Thymus (tissue), 11 donors: ENCODE measurements at regions not wholly inside any gene's neighbourhood (a gene's known extent, or its start where the extent isn't known, plus 50 kb on each side); places are given as distances from the start of the nearest gene placed in this dataset.

ENCODE experiments used
- DNase-seq, 9 donors: peaks; one replicate each; pipeline ENCODE4 v3.0.0-alpha.2; 2013; ENCODE audit warnings: low spot score in 9 of 9, low read depth in 6 of 9, missing footprints in 1 of 9
- H3K27ac ChIP-seq, 2 donors: one replicate each; pipeline ENCODE4 v1.5.1; 2013; ENCODE audit warnings: control low read depth in 1 of 2, low read depth in 1 of 2, low read length in 1 of 2, mild to moderate bottlenecking in 1 of 2, moderate library complexity in 1 of 2
- H3K27me3 ChIP-seq, 2 donors: one replicate each; pipeline ENCODE4 v1.5.1; 2013; ENCODE audit warnings: low read length in 1 of 2; ENCODE audit not compliant: control insufficient read depth in 2 of 2, insufficient read depth in 1 of 2
- H3K36me3 ChIP-seq, 2 donors: one replicate each; pipeline ENCODE4 v1.5.1; 2013; ENCODE audit warnings: low read length in 1 of 2, mild to moderate bottlenecking in 1 of 2, moderate library complexity in 1 of 2; ENCODE audit not compliant: control insufficient read depth in 2 of 2, insufficient read depth in 2 of 2
- H3K4me1 ChIP-seq, 2 donors: one replicate each; pipeline ENCODE4 v1.5.1; 2013; ENCODE audit warnings: low read length in 2 of 2; ENCODE audit not compliant: control insufficient read depth in 2 of 2, insufficient read depth in 2 of 2
- H3K4me3 ChIP-seq, 2 donors: one replicate each; pipeline ENCODE4 v1.5.1; 2013; ENCODE audit warnings: low read length in 2 of 2, control low read depth in 1 of 2, mild to moderate bottlenecking in 1 of 2
- H3K9me3 ChIP-seq, 2 donors: one replicate each; pipeline ENCODE4 v1.5.1; 2013; ENCODE audit warnings: low read length in 1 of 2, mild to moderate bottlenecking in 1 of 2; ENCODE audit not compliant: control insufficient read depth in 2 of 2, insufficient read depth in 1 of 2
- WGBS: extraction: QIAGEN DNeasy Blood & Tissue Kit; methylation state at CpG from one replicate; pipeline ENCODE4 v1.1.7; 2013; 5-methylcytosine and 5-hydroxymethylcytosine counted together
- donor health status: healthy.

DNA sequence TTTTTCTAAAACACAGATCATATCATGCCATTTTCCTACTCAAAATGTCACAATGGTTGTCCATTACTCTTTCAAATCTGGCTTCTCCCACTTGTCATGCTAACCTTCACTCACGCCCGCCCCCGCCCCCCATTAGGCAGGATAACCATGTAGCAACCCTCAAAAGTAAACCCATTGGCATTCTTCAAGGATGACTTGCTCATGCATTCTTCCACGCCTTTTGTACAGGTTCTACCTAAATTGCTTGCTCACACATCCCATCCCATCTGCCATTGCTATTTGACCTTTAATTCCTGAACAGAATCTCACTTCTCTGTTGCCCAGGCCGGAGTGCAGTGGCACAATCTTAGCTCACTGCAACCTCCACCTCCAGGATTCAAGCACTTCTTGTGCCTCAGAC, 389.3 kb downstream of the MCTP2 start:
- Histone ChIP-seq H3K4me1 (no peaks in the 10 kb centered on the region), H3K27me3 (no peaks in the 10 kb centered on the region), H3K4me3 (no peak overlapping the region), H3K36me3 (no peaks in the 10 kb centered on the region), H3K9me3 (no peaks in the 10 kb centered on the region), H3K27ac (no peak overlapping the region)
- whole genome bisulfite sequencing: 97% methylated on average over 5 of the region's 5 CpGs
- DNase-seq: no peak

DNA sequence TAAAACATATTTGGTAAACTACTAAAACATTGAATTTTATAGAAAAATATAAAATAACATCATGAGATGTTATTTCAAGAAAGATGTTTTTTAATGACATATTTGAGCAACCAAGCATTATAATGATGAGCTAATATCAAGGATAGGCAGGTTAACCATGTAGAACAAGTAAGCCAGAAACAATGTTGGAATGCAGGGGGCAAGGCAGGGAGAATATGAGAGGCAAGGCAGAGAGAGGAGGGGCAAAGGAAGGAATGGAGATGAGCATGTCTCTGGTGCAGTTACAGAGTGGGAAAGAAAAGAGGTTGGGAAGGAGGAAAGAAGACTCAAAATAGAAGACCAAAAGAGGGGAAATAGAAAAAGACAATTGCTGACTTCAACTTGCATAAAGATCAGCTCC, 390.4 kb downstream of the MCTP2 start:
- no peak for DNase-seq
- H3K36me3 ChIP-seq: no peaks in the 10 kb centered on the region
- no peaks in the 10 kb centered on the region for H3K27me3 ChIP-seq
- H3K4me3 ChIP-seq: no peak overlapping the region
- H3K9me3 ChIP-seq: no peaks in the 10 kb centered on the region
- H3K4me1 ChIP-seq: no peaks in the 10 kb centered on the region
- no peak overlapping the region for H3K27ac ChIP-seq

DNA sequence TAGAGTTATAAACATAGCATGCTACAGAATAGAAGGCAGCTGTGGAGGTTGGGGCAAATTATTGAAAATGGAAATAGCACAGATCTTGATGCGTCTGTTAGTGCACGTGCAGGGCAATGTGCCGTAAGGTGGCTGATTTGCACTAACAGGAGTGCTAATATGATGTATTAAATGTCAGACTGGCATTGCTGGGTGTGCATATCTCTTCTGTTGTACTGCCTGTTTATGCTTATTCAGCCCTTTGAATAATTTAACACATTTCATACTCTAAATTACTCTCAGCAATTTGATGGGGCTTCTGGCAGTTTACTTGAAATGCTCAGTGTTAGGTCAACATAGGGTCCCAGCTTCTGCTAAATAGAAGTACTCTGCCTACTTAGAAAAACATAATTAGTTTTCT, 395.6 kb downstream of the MCTP2 start:
- H3K27me3 ChIP-seq: peaks cover 0 to 2% of the 10 kb centered on the region in 2 donors
- H3K4me1 ChIP-seq: no peaks in the 10 kb centered on the region
- WGBS: 99% methylated on average over 3 of the region's 3 CpGs
- H3K9me3 ChIP-seq: no peaks in the 10 kb centered on the region
- no peak overlapping the region for H3K27ac ChIP-seq
- no peak overlapping the region for H3K4me3 ChIP-seq
- DNase-seq: no peak
- no peaks in the 10 kb centered on the region for H3K36me3 ChIP-seq

DNA sequence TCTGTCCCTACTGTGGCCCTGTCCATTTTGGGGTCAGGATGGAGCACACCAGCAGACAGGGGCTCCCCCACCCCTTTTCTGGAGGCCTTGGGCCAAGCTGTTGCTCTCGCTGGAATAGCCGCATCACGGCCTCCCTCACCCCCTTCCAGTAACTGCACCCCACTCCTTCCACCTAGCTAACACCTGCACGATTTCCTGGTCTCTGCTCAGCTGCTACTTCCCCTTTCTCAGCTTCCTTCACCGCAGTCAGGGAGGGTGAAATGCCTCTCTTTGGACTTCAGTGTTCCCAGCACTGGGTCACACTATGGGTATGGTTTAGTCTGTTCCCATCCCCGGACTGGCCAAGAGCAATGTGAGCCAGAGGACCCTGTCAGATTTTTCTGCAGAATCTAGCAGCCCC, 400.2 kb downstream of the MCTP2 start:
- Histone ChIP-seq H3K27me3 (peaks cover 0 to 2% of the 10 kb centered on the region in 2 donors), H3K4me1 (no peaks in the 10 kb centered on the region), H3K36me3 (no peaks in the 10 kb centered on the region), H3K9me3 (no peaks in the 10 kb centered on the region), H3K4me3 (no peak overlapping the region), H3K27ac (no peak overlapping the region)
- 7% methylated on average over 6 of the region's 6 CpGs for WGBS
- DNase-seq: peak in 1 of 9 donors; percentile 10

DNA sequence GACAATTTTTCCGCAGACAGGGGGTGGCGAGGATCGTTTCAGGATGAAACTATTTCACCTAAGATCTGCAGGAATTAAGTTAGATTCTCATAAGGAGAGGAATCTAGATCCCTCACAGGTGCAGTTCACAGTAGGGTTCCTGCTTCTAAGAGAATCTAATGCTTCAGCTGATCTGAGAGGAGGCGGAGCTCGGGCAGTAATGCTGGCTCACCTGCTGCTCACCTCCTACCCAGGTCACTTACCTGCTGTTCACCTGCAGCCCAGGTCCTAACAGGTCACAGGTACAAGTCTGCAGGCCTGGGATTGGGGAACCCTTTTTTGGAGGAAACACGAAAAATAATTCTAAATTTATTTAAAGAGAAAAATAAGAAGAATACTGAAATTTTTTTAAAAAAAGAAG, 406.8 kb downstream of the MCTP2 start:
- Histone ChIP-seq H3K4me1 (no peaks in the 10 kb centered on the region), H3K27ac (no peak overlapping the region), H3K4me3 (no peak overlapping the region), H3K27me3 (no peaks in the 10 kb centered on the region), H3K9me3 (no peaks in the 10 kb centered on the region), H3K36me3 (no peaks in the 10 kb centered on the region)
- DNase-seq: no peak
- WGBS: 89% methylated on average over 6 of the region's 6 CpGs

DNA sequence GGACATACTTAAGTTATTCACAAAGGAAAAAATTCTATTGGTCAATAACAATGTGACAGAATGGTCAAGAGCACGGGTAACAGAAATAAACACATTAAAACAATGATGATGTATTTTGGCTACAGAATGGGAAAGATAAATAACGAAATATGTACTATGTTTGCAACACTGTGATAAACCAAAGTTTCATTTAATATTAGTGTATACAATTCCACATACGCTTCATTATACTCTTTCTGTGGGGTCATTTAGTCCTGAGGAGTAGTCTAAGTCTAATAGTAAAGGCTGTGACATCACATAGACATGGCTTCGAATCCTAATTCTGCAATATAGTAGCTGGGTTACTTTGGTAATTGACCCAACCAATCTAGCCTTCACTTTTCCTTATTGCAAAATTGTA, 408.3 kb downstream of the MCTP2 start:
- no peak for DNase-seq

DNA sequence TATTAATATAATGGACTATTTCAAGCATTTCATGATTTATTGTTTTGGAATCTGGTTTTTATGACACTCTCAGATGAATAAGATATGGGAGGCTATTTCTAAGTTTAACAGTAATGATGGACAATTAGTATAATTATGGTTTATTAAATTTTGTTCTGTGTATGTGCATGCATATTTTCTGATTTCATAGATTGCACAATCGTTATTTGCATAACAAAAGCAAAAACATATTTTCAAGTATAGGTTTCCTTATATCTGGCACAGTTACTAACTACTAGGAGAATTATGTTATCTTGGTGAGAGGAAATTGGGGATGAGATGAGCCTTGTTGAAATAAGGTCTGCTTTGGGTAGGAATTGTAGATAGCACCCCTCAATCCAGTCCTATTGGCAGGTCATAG, 413.1 kb downstream of the MCTP2 start:
- no peak for DNase-seq
- 82% methylated on average over 1 of the region's 1 CpG for WGBS

More for the DNA sequence above, 408.3 kb downstream of the MCTP2 start:
- Histone ChIP-seq H3K27me3 (no peaks in the 10 kb centered on the region), H3K36me3 (no peaks in the 10 kb centered on the region), H3K27ac (no peak overlapping the region), H3K4me1 (no peaks in the 10 kb centered on the region), H3K4me3 (no peak overlapping the region), H3K9me3 (no peaks in the 10 kb centered on the region)
- 93% methylated on average over 4 of the region's 4 CpGs for WGBS

DNA sequence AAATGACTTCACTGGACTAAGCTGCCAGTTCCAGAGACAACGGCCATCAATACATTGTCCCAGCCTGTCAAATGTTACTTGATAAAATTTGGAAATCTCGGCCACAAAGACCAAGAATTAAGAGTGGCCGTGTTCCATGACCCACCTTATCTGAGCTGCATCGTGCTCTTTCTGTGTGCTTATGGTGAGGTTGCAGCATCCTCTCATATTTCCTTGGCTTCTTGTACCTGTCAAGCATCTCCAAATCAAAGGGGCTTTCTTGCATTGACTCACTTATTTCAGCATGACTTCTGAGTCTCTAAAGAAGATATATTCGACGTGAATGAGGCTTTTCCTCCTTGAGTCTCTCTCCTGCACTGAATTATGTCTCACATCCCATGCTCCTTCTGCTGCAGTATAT, 421.7 kb downstream of the MCTP2 start:
- no peak overlapping the region for H3K4me3 ChIP-seq
- 89% methylated on average over 6 of the region's 6 CpGs for WGBS
- no peaks in the 10 kb centered on the region for H3K9me3 ChIP-seq
- no peak overlapping the region for H3K27ac ChIP-seq
- no peak for DNase-seq
- H3K36me3 ChIP-seq: no peaks in the 10 kb centered on the region
- no peaks in the 10 kb centered on the region for H3K27me3 ChIP-seq
- no peaks in the 10 kb centered on the region for H3K4me1 ChIP-seq

More for the DNA sequence above, 413.1 kb downstream of the MCTP2 start:
- H3K4me1 ChIP-seq: no peaks in the 10 kb centered on the region
- no peaks in the 10 kb centered on the region for H3K27me3 ChIP-seq
- no peaks in the 10 kb centered on the region for H3K9me3 ChIP-seq
- H3K4me3 ChIP-seq: no peak overlapping the region
- H3K36me3 ChIP-seq: no peaks in the 10 kb centered on the region
- no peak overlapping the region for H3K27ac ChIP-seq

DNA sequence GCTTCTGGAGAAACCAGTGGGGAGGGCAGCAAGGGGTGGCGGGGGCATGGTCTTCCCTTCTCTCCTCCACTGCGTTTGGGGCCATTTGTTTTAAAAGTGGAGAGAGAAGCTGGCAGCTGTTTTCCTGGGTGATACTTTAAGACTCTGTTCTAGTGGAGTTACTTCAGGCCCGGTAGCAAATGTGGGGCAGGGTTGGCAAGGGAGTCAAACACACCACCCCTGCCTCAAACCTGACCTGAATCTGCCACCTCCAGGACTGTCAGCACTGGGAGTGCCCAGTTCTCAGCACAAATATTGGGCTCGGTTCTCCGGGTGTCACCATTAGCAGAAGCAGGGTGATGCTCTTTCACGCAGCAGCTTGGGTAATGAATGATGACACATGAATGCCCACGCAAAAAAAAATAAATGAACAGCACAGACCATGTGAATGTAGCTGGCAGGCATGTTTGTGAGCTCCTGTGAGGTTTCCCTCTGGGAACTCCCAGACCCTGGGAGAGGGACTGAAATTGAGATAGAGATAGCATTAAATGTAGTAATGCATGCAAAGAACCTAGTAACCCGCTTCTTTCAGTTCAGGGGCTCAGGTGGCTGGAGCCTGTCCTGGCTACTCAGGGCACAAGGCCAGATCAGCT, 424.0 kb downstream of the MCTP2 start:
- no peak for DNase-seq
- no peaks in the 10 kb centered on the region for H3K9me3 ChIP-seq
- H3K27ac ChIP-seq: no peak overlapping the region
- no peaks in the 10 kb centered on the region for H3K27me3 ChIP-seq
- H3K36me3 ChIP-seq: no peaks in the 10 kb centered on the region
- 93% methylated on average over 8 of the region's 8 CpGs for WGBS
- H3K4me3 ChIP-seq: no peak overlapping the region
- H3K4me1 ChIP-seq: no peaks in the 10 kb centered on the region
